WTC11 (cell line): ENCODE measurements at regions not wholly inside any gene's neighbourhood (a gene's known extent, or its start where the extent isn't known, plus 50 kb on each side); places are given as distances from the start of the nearest gene placed in this dataset.

Experiments
- FOXJ3 ChIP-seq: sonication (generic); formaldehyde crosslinking; IDR thresholded peaks from 2 replicates; pipeline ENCODE4 v1.9.0; 2021; ENCODE audit warnings: missing genetic modification reagents, mild to moderate bottlenecking, borderline replicate concordance
- MXD4 ChIP-seq: fragments of 250-450 bp; sonication (Bioruptor Pico); IDR thresholded peaks from 2 replicates; pipeline ENCODE4 v1.8.0; 2021; ENCODE audit warnings: mild to moderate bottlenecking, moderate library complexity, borderline replicate concordance
- NR2C2 ChIP-seq: sonication (generic); formaldehyde crosslinking; IDR thresholded peaks from 2 replicates; pipeline ENCODE4 v1.8.0; 2022; ENCODE audit warnings: mild to moderate bottlenecking, missing genetic modification reagents
- ZBTB21 ChIP-seq: sonication (generic); formaldehyde crosslinking; IDR thresholded peaks from 2 replicates; pipeline ENCODE4 v1.8.1; 2023; ENCODE audit warnings: mild to moderate bottlenecking, missing genetic modification reagents, borderline replicate concordance
- TF ChIP-seq, protein P1 (sequence below): fragments of 200-600 bp; IDR thresholded peaks from 2 replicates; pipeline ENCODE4 v1.8.0; 2022; ENCODE audit warnings: antibody characterized with exemption
- TF ChIP-seq, protein P2 (sequence below): sonication (generic); formaldehyde crosslinking; conservative IDR thresholded peaks from 2 replicates; pipeline ENCODE4 v1.8.1; 2023; ENCODE audit warnings: mild to moderate bottlenecking, low read depth, missing genetic modification reagents, moderate library complexity

DNA sequence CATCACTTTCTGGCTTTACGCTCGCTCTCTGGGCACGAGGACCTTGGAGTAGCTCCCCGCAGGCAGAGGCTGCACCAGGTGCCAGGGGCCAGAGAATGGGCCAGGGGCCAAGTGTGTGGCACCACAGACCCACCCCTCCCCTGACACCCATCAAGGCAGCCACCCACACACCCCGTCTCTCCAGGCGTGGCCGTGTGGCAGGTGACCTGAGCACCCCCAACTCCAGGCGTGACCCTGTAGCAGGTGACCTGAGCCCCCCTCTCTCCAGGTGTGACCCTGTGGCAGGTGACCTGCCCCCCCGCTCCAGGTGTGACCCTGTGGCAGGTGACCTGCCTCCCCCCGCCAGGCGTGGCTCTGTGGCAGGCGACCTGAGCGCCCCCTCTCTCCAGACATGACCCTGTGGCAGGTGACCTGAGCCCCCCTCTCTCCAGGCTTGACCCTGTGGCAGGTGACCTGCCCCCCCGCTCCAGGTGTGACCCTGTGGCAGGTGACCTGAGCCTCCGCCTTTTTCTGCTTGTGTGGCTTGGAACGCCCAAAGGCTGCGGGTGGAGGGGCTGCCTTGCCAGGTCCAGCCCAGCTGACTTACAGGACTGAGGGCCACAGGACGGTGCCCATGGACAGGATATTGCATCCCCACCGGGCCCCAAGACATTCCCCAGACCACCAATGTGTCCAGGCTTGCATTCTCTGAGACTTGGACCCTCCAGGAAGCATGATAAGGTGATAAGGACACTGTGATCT, 667.2 kb downstream of the BRD1 start:
- TF ChIP-seq, protein P1, sequence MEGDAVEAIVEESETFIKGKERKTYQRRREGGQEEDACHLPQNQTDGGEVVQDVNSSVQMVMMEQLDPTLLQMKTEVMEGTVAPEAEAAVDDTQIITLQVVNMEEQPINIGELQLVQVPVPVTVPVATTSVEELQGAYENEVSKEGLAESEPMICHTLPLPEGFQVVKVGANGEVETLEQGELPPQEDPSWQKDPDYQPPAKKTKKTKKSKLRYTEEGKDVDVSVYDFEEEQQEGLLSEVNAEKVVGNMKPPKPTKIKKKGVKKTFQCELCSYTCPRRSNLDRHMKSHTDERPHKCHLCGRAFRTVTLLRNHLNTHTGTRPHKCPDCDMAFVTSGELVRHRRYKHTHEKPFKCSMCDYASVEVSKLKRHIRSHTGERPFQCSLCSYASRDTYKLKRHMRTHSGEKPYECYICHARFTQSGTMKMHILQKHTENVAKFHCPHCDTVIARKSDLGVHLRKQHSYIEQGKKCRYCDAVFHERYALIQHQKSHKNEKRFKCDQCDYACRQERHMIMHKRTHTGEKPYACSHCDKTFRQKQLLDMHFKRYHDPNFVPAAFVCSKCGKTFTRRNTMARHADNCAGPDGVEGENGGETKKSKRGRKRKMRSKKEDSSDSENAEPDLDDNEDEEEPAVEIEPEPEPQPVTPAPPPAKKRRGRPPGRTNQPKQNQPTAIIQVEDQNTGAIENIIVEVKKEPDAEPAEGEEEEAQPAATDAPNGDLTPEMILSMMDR, result no peak
- TF ChIP-seq MXD4 (CRISPR knock-in tag), result no peak
- TF ChIP-seq ZBTB21 (CRISPR knock-in tag), result no peak
- TF ChIP-seq, protein P2, sequence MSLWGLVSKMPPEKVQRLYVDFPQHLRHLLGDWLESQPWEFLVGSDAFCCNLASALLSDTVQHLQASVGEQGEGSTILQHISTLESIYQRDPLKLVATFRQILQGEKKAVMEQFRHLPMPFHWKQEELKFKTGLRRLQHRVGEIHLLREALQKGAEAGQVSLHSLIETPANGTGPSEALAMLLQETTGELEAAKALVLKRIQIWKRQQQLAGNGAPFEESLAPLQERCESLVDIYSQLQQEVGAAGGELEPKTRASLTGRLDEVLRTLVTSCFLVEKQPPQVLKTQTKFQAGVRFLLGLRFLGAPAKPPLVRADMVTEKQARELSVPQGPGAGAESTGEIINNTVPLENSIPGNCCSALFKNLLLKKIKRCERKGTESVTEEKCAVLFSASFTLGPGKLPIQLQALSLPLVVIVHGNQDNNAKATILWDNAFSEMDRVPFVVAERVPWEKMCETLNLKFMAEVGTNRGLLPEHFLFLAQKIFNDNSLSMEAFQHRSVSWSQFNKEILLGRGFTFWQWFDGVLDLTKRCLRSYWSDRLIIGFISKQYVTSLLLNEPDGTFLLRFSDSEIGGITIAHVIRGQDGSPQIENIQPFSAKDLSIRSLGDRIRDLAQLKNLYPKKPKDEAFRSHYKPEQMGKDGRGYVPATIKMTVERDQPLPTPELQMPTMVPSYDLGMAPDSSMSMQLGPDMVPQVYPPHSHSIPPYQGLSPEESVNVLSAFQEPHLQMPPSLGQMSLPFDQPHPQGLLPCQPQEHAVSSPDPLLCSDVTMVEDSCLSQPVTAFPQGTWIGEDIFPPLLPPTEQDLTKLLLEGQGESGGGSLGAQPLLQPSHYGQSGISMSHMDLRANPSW (CRISPR knock-in tag), result no peak
- TF ChIP-seq FOXJ3 (CRISPR knock-in tag), result no peak
- TF ChIP-seq NR2C2, result no peak
